Forelimb muscle (tissue), 1 donor: ENCODE measurements at regions not wholly inside any gene's neighbourhood (a gene's known extent, or its start where the extent isn't known, plus 50 kb on each side); places are given as distances from the start of the nearest gene placed in this dataset.
"Not testable (repeated sequence)": the region's sequence is repeated elsewhere in the genome, so short reads cannot be mapped to it uniquely, and the experiment has no call there.

ENCODE experiments used
- DNase-seq: peaks from one replicate; pipeline ENCODE4 v3.0.0-alpha.2; 2013; ENCODE audit warnings: low read depth

- no peak for DNase-seq
Observed at GRCh38 chr11:100581318-100581717, 105.8 kb upstream of the ARHGAP42 start.

GRCh38 chr11:100584201-100584985, 102.7 kb upstream of the ARHGAP42 start:
- DNase-seq = no peak

DNA sequence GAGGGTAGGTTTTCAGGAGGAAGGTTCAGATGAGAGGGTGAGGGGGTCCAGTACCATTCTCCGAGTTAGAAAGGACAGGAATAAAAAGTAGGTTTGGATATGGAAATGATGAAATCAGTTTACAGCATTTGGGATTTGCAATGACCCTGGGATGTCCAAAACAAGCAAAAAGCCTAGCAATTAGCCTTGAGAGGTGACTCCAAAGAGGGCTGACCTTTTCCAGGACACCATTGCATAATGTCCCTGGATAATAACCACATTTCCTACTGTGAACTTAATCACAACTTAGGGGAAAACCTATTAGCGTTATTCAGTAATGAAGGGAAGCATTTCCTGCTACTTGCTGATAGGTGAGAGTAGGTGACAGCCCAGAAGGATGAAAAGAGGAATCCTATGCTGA, 101.4 kb upstream of the ARHGAP42 start:
- no peak for DNase-seq

- no peak for DNase-seq
Observed at GRCh38 chr11:100586361-100587101, 100.6 kb upstream of the ARHGAP42 start.

- no peak for DNase-seq
Observed at GRCh38 chr11:100592619-100593260, 94.3 kb upstream of the ARHGAP42 start.

- DNase-seq = no peak
Observed at GRCh38 chr11:100593291-100593690, 93.8 kb upstream of the ARHGAP42 start.

DNA sequence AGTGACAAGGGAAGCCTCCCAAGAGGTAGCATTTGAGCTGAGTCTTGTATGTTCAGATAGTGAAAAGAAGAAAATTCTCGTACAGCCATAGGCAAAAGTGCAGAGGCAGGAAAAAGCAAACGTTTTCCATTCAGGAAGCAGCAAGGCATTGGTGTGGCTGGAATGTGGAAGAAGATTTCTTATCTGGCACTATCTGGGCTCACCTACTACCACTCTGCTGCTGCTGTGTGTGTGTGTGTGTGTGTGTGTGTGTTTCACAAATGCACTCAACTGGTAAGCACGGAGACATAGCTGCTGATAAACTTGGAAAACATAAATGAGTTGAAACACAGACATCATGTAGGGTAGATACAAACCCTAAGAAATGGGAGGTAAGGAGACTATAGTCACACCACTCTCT, 92.8 kb upstream of the ARHGAP42 start:
- no peak for DNase-seq

DNA sequence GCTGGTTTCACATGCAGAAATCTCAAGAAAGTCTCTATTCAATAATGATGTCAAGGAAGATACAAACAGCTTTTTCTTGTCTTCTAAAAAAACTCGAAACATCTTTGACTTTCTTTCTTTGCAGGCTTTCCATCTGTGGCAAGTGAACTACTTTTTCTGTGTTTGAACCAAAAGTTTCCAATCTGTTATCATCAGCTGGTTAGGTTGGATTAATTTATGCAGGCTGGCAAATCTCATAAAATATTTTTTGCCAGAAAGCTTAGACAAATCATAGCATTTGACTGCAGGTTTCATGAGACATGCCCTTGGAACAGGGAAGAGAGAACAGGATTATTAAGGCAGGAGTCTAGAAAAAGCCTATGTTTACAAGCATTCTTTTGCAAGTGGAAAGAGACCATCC, 86.1 kb upstream of the ARHGAP42 start:
- no peak for DNase-seq

GRCh38 chr11:100602716-100603115, 84.4 kb upstream of the ARHGAP42 start:
- no peak for DNase-seq

DNA sequence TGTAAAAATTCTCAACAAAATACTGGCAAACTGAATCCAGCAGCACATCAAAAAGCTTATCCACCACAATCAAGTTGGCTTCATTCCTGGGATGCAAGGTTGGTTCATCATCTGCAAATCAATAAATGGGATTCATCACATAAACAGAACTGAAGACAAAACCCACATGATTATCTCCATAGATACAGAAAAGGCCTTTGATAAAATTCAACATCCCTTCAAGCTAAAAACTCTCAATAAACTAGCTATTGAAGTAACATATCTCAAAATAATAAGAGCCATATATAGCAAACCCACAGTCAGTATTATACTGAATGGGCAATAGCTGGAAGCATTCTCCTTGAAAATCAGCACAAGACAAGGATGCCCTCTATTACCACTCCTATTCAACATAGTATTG, 79.3 kb upstream of the ARHGAP42 start:
- DNase-seq = not testable (repeated sequence)

- no peak for DNase-seq
Observed at GRCh38 chr11:100612766-100613165, 74.3 kb upstream of the ARHGAP42 start.

DNA sequence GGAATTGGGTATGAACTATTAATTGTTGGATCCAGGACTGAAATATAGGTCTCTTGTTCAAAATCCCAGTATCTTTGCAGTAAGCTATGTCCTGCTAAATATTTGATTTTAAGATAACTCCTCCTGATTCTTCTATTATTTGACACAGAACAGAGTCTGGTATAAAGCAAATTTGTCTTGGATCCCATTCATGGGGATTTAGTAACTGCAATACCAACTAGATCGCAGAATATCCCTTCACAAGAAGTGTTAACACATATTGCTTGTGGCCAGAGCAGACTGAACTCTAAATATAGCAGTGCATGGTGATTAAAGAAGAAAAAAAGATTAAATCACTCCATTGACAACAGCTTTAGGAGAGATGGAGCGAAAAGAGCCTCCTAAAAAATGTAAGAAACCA, 68.2 kb upstream of the ARHGAP42 start:
- no peak for DNase-seq

DNA sequence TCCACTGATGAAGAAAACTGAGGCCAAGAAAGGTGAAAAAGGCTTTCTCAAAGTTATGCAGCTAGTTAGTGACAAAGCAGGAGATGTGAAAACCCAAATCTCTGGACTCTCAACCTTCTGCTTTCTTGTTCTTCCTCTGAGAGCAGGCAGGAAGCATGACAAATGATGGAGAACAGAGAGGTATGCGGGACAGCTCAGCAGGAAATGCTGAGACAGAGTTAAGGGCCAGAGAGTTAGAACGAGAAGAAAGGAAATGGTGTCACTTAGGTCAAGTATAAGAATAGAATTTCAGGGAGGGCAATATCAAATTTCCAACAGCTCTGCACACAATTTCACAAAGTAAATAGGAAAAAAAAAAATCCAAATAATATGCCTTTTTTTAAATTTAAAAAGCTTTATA, 67.6 kb upstream of the ARHGAP42 start:
- DNase-seq = no peak

GRCh38 chr11:100622404-100622803, 64.7 kb upstream of the ARHGAP42 start:
- no peak for DNase-seq

- DNase-seq = no peak
Observed at GRCh38 chr11:100624346-100624745, 62.7 kb upstream of the ARHGAP42 start.

DNA sequence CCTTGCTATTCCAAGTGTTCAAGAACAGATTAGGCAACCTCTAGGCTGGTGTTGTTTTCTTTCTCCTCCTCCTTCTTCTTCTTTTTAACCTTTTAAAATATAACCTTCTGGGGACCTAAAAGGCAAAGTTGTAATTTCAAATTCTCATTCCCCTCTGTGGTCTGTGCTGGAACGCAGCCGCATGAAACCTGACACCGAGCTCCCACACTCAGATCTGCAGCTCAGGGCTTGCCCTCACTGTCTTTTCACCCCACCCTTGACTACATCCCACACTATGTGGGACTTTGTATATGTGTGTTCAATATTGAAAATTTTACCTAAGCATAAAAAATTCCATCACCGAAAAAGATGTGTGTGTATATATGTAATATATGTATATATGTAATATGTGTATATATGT, 62.0 kb upstream of the ARHGAP42 start:
- DNase-seq = no peak

DNA sequence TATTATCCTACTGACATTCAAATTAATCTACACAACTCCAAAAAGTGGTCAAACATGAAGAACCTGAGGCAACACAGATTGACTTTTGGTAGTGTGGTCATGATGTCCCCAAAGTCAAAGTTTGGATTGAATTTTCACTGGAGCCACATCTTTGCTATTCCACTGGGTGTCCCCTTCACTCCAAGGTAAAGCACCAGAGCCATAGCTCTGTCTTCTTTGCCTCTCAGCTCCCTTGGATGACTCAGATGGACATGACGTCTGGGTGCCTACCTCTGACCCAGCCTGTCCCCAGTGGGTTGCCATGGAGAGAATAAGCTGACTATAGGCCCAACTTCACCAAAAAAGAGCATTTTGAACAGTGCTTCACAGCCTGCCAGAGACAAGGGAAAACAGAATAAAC, 57.4 kb upstream of the ARHGAP42 start:
- no peak for DNase-seq

GRCh38 chr11:100630898-100631297, 56.2 kb upstream of the ARHGAP42 start:
- DNase-seq = no peak

DNA sequence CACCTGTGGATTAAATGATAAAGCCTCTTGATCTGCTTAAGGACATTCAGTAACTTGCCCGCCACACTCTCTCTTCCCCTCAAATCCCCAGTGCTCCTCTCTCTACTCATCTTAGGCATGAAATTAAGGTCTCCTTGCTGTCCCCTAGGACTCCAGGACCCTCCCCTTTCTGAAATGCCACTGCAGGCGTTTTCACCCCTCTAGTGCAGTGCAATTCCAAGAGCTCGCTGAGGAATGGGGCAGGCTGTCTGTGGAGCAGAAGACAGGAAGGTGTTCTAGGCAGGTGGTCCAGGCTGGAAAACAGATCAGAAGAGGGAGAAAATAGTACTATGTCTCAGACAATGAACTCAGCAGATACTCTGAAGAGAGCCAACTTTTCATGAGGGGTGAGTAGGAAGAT, 55.8 kb upstream of the ARHGAP42 start:
- no peak for DNase-seq

DNA sequence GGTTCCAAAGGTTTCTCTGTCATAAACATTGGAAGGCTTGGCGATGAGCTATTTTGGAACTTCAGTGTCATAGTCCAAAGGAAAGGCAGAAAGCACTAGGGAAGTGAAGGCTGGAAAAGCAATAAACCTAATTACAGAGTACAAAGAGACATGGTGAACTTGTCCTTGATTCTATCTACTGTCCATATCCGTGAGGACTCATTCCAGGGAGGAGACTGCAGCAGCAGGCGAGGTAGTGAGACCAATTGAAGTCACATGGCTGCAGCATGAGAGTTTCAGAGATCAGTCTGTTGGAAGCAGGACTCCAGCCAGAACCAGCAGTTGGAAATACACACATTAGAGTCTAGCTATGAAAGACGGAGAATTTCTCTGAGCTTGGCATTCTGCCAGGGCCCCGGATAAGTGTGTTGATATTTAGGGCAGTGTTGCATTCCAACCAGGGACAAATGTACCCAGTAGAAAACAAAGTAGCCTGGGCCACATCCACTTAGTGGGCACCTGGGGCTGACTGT, 54.1 kb upstream of the ARHGAP42 start:
- peak; percentile 22 for DNase-seq

GRCh38 chr11:100635194-100635593, 51.9 kb upstream of the ARHGAP42 start:
- DNase-seq = no peak

- no peak for DNase-seq
Observed at GRCh38 chr11:100636536-100636935, 50.6 kb upstream of the ARHGAP42 start.
